ENCODE measurements at regions not wholly inside any gene's neighbourhood (a gene's known extent, or its start where the extent isn't known, plus 50 kb on each side); places are given as distances from the start of the nearest gene placed in this dataset.

DNA sequence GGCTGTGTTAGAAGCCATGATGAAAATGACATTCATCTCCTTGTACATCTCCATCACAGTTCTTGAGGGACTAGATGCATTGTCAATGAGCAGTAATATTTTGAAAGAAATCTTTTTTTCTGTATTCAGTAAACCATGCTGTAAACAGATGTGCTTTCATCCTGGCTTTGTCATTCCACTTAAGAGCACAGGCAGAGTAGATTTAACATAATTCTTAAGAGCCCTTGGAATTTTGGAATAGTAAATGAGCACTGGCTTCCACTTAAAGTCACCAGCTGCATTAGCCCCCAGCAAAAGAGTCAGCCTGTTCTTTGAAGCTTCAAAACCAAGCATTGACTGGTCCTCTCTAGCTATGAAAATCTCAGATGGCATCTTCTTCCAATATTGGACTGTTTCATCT lies 197.8 kb upstream of the HDDC2 start:
- TF ChIP-seq, protein P1, sequence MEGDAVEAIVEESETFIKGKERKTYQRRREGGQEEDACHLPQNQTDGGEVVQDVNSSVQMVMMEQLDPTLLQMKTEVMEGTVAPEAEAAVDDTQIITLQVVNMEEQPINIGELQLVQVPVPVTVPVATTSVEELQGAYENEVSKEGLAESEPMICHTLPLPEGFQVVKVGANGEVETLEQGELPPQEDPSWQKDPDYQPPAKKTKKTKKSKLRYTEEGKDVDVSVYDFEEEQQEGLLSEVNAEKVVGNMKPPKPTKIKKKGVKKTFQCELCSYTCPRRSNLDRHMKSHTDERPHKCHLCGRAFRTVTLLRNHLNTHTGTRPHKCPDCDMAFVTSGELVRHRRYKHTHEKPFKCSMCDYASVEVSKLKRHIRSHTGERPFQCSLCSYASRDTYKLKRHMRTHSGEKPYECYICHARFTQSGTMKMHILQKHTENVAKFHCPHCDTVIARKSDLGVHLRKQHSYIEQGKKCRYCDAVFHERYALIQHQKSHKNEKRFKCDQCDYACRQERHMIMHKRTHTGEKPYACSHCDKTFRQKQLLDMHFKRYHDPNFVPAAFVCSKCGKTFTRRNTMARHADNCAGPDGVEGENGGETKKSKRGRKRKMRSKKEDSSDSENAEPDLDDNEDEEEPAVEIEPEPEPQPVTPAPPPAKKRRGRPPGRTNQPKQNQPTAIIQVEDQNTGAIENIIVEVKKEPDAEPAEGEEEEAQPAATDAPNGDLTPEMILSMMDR (IDR thresholded peaks at IDR 0.05; ENCODE audit: control insufficient read depth, extremely low read depth, insufficient read depth), result no peak
- H3K4me3 ChIP-seq (ENCODE audit: low read depth, low read length), result no peak overlapping the region
- DNase-seq (ENCODE audit: low read depth), result no peak

DNA sequence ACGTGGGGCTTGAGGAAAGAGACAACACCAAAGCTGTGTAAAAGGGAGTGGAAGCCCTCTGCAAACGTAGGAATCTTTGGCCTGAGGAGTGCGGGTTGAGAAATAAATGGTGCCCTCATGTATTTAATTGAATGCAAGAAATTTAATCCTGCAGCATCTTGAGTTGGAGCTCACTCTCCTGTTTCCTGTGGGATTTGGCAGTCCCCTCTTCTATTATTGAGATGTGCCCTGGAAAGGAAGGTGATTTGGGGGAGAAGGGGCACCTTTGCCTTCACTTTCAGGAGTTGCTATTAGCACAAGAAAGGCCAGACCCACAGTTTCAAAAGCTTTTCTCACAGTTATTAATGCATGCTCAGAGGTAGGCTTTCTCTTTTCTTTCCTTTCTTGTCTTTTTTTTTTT lies 201.4 kb upstream of the HDDC2 start:
- TF ChIP-seq, protein P1 (IDR thresholded peaks at IDR 0.05; ENCODE audit: control insufficient read depth, extremely low read depth, insufficient read depth), result no peak
- no peak for DNase-seq (ENCODE audit: low read depth)
- no peak overlapping the region for H3K4me3 ChIP-seq (ENCODE audit: low read depth, low read length)

GRCh38 chr6:125507987-125508655 lies 206.4 kb upstream of the HDDC2 start:
- TF ChIP-seq, protein P1 (IDR thresholded peaks at IDR 0.05; ENCODE audit: control insufficient read depth, extremely low read depth, insufficient read depth), result no peak
- no peak for DNase-seq (ENCODE audit: low read depth)
- no peak overlapping the region for H3K4me3 ChIP-seq (ENCODE audit: low read depth, low read length)

DNA sequence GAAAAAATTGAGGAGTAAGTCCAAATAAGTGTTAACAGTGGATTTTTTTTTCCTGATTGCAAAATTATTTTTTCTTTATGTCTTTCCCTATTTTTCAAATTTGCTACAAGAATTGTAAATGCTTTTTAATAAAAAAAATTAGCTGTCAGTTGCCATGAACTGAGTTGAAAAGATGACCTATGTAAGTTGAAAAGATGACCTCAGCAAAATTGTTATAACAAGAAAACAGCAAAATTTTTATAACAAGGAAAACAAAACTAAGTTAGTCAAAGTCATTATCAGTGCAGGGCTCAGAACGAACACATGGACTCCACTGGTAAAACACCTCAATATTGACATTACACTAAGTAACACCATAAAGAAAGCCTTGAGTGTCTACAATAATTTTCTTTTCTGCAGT lies 207.0 kb upstream of the HDDC2 start:
- no peak overlapping the region for H3K4me3 ChIP-seq (ENCODE audit: low read depth, low read length)
- DNase-seq (ENCODE audit: low read depth), result no peak
- TF ChIP-seq, protein P1 (IDR thresholded peaks at IDR 0.05; ENCODE audit: control insufficient read depth, extremely low read depth, insufficient read depth), result no peak

DNA sequence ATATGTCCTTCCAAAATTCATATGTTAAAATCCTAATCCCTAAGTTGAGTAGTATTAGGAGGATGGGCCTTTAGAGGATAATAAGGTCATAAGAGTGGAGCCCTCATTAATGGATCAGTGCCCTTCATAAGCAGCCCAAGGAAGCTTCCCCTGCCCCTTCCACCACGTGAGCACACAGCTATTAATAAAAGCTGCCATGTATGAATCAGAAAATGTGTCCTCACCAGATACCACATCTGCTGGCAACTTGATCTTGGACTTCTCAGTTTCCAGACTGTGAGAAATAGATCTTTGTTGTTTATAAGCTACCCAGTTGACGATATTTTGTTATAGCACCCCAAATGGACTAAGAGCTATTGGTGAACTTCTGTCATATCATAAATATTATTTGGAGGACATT lies 207.7 kb upstream of the HDDC2 start:
- no peak overlapping the region for H3K4me3 ChIP-seq (ENCODE audit: low read depth, low read length)
- TF ChIP-seq, protein P1 (IDR thresholded peaks at IDR 0.05; ENCODE audit: control insufficient read depth, extremely low read depth, insufficient read depth), result no peak
- DNase-seq (ENCODE audit: low read depth), result no peak

DNA sequence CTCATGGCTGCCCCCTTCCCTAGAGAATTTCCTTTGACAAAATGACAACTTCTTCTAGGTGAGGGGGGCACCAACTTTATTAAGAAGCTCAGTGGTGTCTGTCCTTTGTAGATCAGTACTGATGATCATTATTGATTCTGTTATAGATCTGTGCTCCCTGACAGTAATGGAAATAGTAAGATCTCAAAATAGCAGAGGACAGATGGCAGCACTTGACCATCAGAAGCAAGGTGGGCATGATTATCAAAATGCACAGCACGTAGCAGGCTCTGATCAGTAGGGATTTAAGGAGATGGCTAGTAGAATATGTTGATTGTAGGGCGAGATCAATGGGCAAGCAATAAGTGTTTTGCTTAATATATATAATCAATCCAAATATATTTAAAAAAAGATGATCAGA lies 208.6 kb upstream of the HDDC2 start:
- no peak for DNase-seq (ENCODE audit: low read depth)
- H3K4me3 ChIP-seq (ENCODE audit: low read depth, low read length), result no peak overlapping the region
- TF ChIP-seq, protein P1 (IDR thresholded peaks at IDR 0.05; ENCODE audit: control insufficient read depth, extremely low read depth, insufficient read depth), result no peak

DNA sequence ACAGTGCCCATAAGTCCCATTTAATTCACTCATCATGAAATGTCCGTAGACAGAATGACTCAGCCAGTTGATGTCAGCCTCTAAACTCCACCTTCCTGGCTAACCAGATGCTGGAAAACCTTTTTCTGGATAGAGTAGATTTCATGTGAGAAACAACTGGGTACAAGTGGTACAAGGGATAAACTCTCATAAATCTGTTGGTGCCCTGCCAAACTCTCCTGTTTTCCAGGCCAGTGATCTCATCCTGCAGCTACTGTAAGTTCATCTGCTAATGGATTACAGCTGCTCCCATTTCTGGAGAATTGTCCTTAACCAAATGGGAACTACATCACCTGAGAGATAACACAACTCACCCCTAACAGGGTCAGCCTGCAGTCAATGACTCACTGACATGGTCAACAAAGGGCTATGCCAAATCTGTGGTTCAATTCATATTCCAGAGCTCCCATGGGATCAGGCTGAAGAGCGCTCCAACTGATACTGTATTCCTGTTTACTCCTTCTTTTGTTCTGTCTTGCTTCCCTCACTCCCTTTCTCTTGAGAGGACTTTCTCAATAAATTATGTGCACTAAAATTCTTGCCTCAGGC lies 210.1 kb upstream of the HDDC2 start:
- DNase-seq (ENCODE audit: low read depth), result no peak
- TF ChIP-seq, protein P1 (IDR thresholded peaks at IDR 0.05; ENCODE audit: control insufficient read depth, extremely low read depth, insufficient read depth), result no peak
- no peak overlapping the region for H3K4me3 ChIP-seq (ENCODE audit: low read depth, low read length)
